HL-60 (cell line): ENCODE measurements at regions not wholly inside any gene's neighbourhood (a gene's known extent, or its start where the extent isn't known, plus 50 kb on each side); places are given as distances from the start of the nearest gene placed in this dataset.

ENCODE experiments used
- CTCF ChIP-seq: IDR thresholded peaks from one replicate; pipeline ENCODE4 v1.5.1; 2011; ENCODE audit warnings: low read length, control low read depth, inconsistent platforms; ENCODE audit not compliant: insufficient read depth
- GABPA ChIP-seq: IDR thresholded peaks from 2 replicates; pipeline ENCODE4 v1.6.1; 2012; ENCODE audit warnings: low read depth
- POLR2AphosphoS5 ChIP-seq: IDR thresholded peaks from 2 replicates; pipeline ENCODE4 v1.6.1; 2012; ENCODE audit warnings: low read depth

- TF ChIP-seq CTCF (no peak), POLR2AphosphoS5 (no peak), GABPA (no peak)
These were observed 665.6 kb upstream of the CPEB2 start for GRCh38 chr4:14336656-14337055.
